CD4-positive, alpha-beta T cell treated with Interleukin-12 subunit alpha and Interleukin-12 subunit beta, for 1 hour (primary cell): ENCODE measurements at regions not wholly inside any gene's neighbourhood (a gene's known extent, or its start where the extent isn't known, plus 50 kb on each side); places are given as distances from the start of the nearest gene placed in this dataset.

Source experiments
- DNase-seq: peaks from one replicate; pipeline ENCODE4 v3.0.0-alpha.2; 2020

DNA sequence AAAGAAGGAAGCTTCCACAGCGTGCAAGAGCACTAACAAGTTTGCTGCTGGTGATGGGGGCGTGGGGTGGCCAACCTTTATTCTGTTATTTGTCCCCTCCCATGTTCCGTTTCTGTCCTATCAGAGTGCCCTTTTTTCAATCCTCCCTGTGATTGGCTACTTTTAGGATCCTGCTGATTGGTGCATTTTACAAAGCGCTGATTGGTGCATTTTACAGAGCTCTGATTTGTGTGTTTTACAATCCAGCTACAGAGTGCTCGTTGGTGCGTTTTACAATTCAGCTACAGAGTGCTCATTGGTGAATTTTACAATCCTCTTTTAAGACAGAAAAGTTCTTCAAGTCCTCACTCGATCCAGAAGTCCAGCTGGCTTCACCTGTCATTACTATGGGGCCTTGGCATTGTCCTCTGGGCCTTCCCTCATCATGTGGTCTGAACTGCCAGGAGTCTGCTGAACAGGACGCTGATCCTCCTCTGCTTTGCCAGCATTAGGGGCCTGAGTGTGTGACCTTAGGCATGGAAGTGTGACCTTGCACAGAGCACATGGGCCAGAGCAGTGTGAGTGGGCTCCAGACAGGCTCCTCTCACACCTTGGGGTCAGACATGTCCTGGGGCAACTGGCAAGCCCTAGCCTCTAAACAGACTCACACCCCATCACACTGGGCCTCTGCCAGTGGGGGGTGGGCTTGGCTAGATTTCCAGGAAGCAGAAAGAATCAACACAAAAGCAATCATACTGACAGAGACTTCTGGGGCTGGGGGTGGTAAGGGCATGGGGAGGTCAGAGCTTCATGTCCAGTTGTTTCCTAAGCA is 167.4 kb downstream of the PTPN20 start:
- DNase-seq: no peak

DNA sequence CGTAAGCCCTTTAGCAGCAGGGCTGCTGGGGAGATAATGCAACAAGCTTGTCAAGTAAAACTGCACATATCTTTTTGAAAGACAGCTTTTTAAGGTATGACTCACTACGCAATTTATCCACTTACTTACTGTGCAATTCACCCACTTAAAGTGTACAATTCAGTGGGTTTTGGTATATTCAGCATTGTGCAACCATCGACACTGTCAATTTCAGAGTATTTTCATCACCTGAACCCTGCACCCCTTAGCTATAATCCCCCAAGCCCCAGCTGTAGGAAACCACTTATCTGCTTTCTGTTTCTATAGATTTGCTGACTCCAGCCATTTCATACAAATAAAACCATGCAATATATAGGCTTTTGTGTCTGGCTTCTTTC is 168.0 kb downstream of the PTPN20 start:
- no peak for DNase-seq

DNA sequence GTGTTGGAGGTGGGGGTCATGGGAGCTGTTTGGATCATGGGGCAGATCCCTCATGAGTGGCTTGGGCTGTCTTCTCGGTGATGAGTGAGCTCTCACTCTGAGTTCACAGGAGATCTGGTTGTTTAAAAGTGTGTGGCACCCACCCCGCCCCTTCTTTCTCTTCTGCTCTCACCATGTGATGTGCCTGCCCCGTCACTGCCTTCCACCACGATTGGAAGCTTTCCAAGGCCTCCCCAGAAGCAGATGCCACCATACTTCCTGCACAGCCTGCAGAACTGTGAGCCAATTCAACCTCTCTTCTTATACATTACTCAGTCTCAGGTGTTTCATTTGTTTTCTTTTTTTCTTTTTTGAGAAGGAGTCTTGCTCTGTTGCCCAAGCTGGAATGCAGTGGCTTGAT is 170.0 kb downstream of the PTPN20 start:
- no peak for DNase-seq

GRCh38 chr10:47082055-47082784 is 171.0 kb downstream of the PTPN20 start:
- DNase-seq: no peak

- no peak for DNase-seq
Measured at GRCh38 chr10:47087667-47088066, 176.4 kb downstream of the PTPN20 start.

- no peak for DNase-seq
Measured at GRCh38 chr10:47088656-47089354, 177.6 kb downstream of the PTPN20 start.

DNA sequence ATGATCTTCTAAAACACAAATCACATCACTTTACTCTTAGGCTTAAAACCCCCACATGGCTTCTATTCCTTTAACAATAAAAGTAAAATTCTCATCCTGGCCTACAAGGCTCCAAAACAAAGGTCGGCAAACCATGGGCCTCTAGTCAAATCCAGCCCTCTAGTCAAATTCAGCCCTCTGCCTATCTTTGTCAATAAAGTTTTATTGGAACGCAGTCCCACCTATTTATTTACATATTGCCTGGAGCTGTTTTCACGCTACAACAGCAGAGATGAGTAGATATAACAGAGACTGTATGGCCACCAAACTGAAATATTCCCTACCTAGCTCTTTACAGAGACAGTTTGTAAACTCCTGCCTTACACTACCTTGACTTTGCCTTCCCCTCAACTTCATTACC is 178.8 kb downstream of the PTPN20 start:
- no peak for DNase-seq

DNA sequence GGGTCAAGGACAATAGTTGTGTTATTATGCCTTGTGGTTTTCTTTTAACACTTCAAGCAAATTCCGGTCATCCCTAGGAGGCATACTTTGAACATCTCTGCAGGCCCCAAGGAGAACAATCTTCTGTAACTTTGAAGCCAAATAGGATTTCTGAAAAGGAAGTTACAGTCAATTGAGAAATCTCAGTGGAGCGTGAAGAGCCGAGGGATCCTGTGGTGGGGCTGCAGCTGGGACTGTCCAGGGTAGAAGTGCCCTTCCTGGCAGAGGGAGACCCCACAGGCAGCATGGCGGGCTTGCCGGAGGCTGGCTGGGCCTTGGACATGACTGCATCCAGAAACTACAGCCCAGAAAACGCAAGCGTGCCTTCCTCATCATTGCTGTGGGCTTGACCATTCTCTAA is 179.7 kb downstream of the PTPN20 start:
- no peak for DNase-seq

- DNase-seq: no peak
Measured at GRCh38 chr10:47091421-47091820, 180.2 kb downstream of the PTPN20 start.

- no peak for DNase-seq
Measured at GRCh38 chr10:47092376-47092775, 181.1 kb downstream of the PTPN20 start.

- DNase-seq: no peak
Measured at GRCh38 chr10:47092831-47093230, 181.6 kb downstream of the PTPN20 start.

DNA sequence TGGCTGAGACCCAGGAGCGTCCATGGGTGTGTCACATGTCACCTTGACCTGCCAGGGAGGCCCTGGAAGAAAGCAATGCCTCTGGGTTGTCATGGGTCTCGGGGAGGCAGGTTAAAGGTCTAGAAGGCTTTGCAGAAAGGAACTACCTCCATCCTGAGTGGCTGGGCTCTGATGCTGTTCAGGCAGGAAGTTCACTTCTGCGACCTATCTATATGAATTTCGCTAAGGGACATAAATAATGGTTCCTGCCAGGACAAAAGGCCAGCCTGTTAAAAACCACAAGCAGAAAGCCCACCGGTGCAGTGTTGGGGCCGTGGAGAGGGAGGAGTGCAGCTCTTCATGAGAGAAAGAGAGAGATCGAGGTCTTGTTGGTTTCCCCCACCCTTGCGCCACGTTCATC is 182.9 kb downstream of the PTPN20 start:
- no peak for DNase-seq

DNA sequence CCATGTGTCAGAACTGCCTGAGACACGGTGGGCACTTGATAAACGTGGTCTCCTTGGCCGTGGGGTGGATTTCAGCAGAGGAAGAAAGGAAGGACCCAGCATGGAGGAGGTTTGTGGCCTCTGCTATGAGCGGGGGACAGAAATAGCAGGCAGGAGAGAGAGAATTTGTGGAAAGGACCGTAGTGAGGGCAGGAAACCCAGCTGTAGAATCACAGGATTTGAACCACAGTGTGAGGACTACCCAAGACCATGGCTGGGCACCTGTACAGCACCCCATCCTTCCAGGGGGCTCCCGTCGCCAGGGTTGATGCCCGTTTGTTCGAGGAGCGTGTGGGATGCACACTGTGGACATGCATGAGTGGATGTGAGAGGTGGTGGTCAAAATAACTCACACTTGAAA is 183.4 kb downstream of the PTPN20 start:
- DNase-seq: no peak

GRCh38 chr10:47095211-47095610 is 184.0 kb downstream of the PTPN20 start:
- no peak for DNase-seq

GRCh38 chr10:47095848-47096612 is 184.8 kb downstream of the PTPN20 start:
- no peak for DNase-seq

DNA sequence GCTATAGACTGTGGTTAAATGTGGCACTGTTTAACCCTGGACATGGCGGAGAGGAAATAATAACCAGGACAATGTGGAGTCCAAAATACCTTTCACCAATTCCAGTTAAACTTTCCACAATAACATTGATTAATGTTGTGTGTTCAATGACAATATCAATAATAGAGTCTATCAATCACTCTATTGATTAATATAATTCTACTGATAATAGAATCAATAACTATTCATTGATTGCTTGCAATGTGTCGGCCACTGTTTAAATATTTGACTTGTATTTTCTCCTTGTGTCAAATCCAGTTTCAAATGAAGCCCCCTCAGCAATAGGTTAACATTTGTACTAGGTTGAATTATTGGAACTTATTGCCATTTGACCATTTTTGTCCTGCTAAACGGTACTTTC is 187.0 kb downstream of the PTPN20 start:
- no peak for DNase-seq

- no peak for DNase-seq
Measured at GRCh38 chr10:47098964-47099363, 187.7 kb downstream of the PTPN20 start.

DNA sequence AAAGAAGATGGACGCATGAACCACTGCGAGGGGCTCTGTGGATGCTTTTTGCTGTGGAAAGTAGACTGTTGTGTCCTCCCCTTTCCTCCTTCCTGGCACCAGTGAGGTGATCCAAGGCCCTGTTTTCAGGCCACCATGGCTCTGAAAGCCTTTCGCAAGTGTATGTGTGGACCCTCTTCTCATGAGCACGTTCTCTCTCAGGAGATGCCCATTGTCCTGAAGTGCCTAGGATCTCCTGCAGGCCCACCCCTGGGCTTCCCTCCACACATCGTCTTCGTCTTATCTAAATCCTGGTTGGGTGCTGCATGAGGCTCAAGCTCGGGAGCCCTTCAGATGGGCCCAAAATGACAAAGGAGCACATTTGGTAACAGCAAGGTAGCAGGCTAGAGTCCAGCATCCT is 188.2 kb downstream of the PTPN20 start:
- DNase-seq: no peak

DNA sequence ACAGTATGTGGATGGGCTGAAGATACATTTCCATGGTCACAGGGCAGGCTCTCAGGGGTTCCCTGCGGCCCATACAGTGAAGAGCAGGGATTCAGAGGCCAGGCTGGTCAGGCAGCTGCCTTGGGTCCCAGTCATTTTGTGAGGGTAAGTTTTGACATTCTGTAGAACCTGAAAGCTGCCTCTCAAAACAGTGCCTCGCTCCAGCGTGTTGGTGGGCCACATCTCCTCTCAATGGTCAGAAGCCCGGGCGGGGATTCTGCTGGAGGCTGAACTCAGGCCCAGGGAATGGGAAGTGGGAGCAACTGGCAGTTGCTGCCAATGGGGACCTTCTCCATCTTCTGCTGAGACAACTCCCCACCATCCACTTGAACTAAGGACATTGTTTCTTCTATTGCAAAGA is 190.0 kb downstream of the PTPN20 start:
- DNase-seq: no peak

DNA sequence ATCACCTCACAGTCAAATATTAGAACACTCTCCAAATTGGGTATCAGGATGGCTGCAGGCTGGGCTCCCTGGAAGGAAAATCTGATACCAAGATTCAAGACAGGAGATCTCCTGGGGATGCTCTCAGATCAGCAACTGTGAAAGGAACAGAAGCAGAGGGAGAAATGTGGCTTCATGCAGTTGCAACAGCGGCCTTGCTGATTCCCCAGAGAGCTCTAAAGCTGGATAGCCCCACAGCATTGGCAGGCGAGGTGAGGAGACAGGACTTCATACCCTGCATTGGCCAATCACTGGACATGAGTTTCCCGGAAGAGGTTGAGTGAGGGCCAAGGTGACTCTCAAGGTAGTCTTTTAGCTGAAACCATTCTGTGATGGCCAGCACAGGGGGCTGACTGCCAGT is 190.6 kb downstream of the PTPN20 start:
- DNase-seq: no peak

- DNase-seq: no peak
Measured at GRCh38 chr10:47104151-47104605, 192.9 kb downstream of the PTPN20 start.

GRCh38 chr10:47104786-47105385 is 193.7 kb downstream of the PTPN20 start:
- peak; percentile 0 for DNase-seq
